OCI-LY3 (cell line): ENCODE measurements at regions not wholly inside any gene's neighbourhood (a gene's known extent, or its start where the extent isn't known, plus 50 kb on each side); places are given as distances from the start of the nearest gene placed in this dataset.

Experiments used
- H2AFZ ChIP-seq: fragments of 200-600, 300-600 bp; shearing (Covaris generic); 2 replicates; pipeline ENCODE4 v1.6.0; 2014; ENCODE audit warnings: antibody characterized with exemption, low read depth, low read length
- H3K27ac ChIP-seq: fragments of 200-600, 300-600 bp; sonication (generic); 2 replicates; pipeline ENCODE4 v1.5.1; 2014; ENCODE audit warnings: mild to moderate bottlenecking, low read length, moderate library complexity, mixed read lengths
- H3K27me3 ChIP-seq: fragments of 200-600, 300-600 bp; sonication (generic); 2 replicates; pipeline ENCODE4 v1.6.1; 2014; ENCODE audit warnings: low read depth, low read length, mixed read lengths
- H3K36me3 ChIP-seq: fragments of 200-600, 300-600 bp; sonication (generic); replicated peaks from 2 replicates; pipeline ENCODE3; 2014; ENCODE audit warnings: low read depth, low read length, mixed read lengths
- H3K4me1 ChIP-seq: fragments of 300-600, 200-600 bp; sonication (generic); 2 replicates; pipeline ENCODE4 v1.6.1; 2014; ENCODE audit warnings: low read length, mixed read lengths
- H3K4me2 ChIP-seq: fragments of 200-600, 300-600 bp; sonication (generic); 2 replicates; pipeline ENCODE4 v1.6.1; 2014; ENCODE audit warnings: low read length, mixed read lengths
- H3K4me3 ChIP-seq: fragments of 300-600, 200-600 bp; sonication (generic); 2 replicates; pipeline ENCODE4 v1.5.1; 2014; ENCODE audit warnings: antibody characterized with exemption, mild to moderate bottlenecking, low read length, moderate library complexity
- H3K79me2 ChIP-seq: fragments of 300-600, 200-600 bp; shearing (Covaris generic); 2 replicates; pipeline ENCODE4 v1.6.1; 2014; ENCODE audit warnings: mild to moderate bottlenecking, low read length, mixed read lengths
- H3K9ac ChIP-seq: fragments of 300-600, 200-600 bp; shearing (Covaris generic); 2 replicates; pipeline ENCODE4 v1.6.0; 2014; ENCODE audit warnings: mild to moderate bottlenecking, low read length, moderate library complexity
- H3K9me3 ChIP-seq: fragments of 200-600, 300-600 bp; shearing (Covaris generic); 2 replicates; pipeline ENCODE4 v1.6.1; 2014; ENCODE audit warnings: low read length, mixed read lengths; ENCODE audit not compliant: insufficient read depth
- H4K20me1 ChIP-seq: fragments of 200-600, 300-600 bp; sonication (generic); 2 replicates; pipeline ENCODE4 v1.6.1; 2016; ENCODE audit warnings: low read length, mixed read lengths; ENCODE audit not compliant: insufficient read depth
- CTCF ChIP-seq: fragments of 200-600, 300-600 bp; sonication (generic); IDR thresholded peaks from 2 replicates; pipeline ENCODE4 v1.5.1; 2014; ENCODE audit warnings: antibody characterized with exemption, low read length, low read depth
- EZH2phosphoT487 ChIP-seq: fragments of 200-600 bp; shearing (Covaris generic); IDR thresholded peaks from 2 replicates; pipeline ENCODE4 v1.6.1; 2018; ENCODE audit warnings: antibody characterized with exemption, mixed run types, low read depth

- no peaks in the 10 kb centered on the region for H3K4me1 ChIP-seq
- no peak overlapping the region for H2AFZ ChIP-seq
- no peaks in the 10 kb centered on the region for H4K20me1 ChIP-seq
- H3K9me3 ChIP-seq, result no peaks in the 10 kb centered on the region
- no peak overlapping the region for H3K27ac ChIP-seq
- TF ChIP-seq CTCF (no peak), EZH2phosphoT487 (no peak)
- H3K4me3 ChIP-seq, result no peak overlapping the region
- H3K9ac ChIP-seq, result no peak overlapping the region
- no peak overlapping the region for H3K4me2 ChIP-seq
- no peaks in the 10 kb centered on the region for H3K36me3 ChIP-seq
- no peaks in the 10 kb centered on the region for H3K27me3 ChIP-seq
- no peaks in the 10 kb centered on the region for H3K79me2 ChIP-seq
Measured at GRCh38 chr21:28749536-28749935, 243.1 kb downstream of the LTN1 start.

GRCh38 chr21:28747464-28747863, 245.2 kb downstream of the LTN1 start:
- no peaks in the 10 kb centered on the region for H4K20me1 ChIP-seq
- H2AFZ ChIP-seq, result no peak overlapping the region
- no peaks in the 10 kb centered on the region for H3K9me3 ChIP-seq
- no peak overlapping the region for H3K9ac ChIP-seq
- no peaks in the 10 kb centered on the region for H3K79me2 ChIP-seq
- H3K27me3 ChIP-seq, result no peaks in the 10 kb centered on the region
- TF ChIP-seq EZH2phosphoT487, result no peak
- no peak for TF ChIP-seq CTCF
- no peak overlapping the region for H3K4me2 ChIP-seq
- H3K36me3 ChIP-seq, result no peaks in the 10 kb centered on the region
- no peak overlapping the region for H3K4me3 ChIP-seq
- H3K4me1 ChIP-seq, result no peaks in the 10 kb centered on the region
- H3K27ac ChIP-seq, result no peak overlapping the region

DNA sequence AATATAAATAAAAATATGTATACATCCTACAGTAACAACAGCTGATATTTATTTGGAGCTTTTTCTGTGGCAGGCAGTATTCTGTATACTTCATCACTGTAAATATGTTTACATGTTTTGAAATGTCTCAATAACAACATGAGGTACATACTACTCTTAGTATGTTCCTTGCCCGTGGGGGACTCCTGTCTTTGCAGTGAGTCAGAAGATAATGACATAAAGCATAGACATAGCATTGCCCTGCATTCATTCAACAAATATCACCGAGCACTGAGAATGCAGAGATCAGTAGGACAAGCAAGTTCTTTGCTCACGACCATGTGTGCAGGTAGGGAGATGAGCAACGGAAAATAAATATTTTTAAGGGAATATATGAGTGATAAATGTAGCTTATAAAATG, 246.5 kb downstream of the LTN1 start:
- Histone ChIP-seq H3K27ac (no peak overlapping the region), H3K9ac (no peak overlapping the region), H3K4me3 (no peak overlapping the region)

More for the DNA sequence above, 246.5 kb downstream of the LTN1 start:
- Histone ChIP-seq H3K79me2 (no peaks in the 10 kb centered on the region), H3K4me2 (no peak overlapping the region), H3K27me3 (no peaks in the 10 kb centered on the region), H2AFZ (no peak overlapping the region), H3K36me3 (no peaks in the 10 kb centered on the region), H3K9me3 (no peaks in the 10 kb centered on the region), H4K20me1 (no peaks in the 10 kb centered on the region), H3K4me1 (no peaks in the 10 kb centered on the region)
- TF ChIP-seq EZH2phosphoT487 (no peak), CTCF (no peak)
